Gastroesophageal sphincter (tissue), 4 donors: ENCODE measurements at regions not wholly inside any gene's neighbourhood (a gene's known extent, or its start where the extent isn't known, plus 50 kb on each side); places are given as distances from the start of the nearest gene placed in this dataset.

Experiments used
- ATAC-seq: fragments of 150-250 bp; one replicate; pipeline ENCODE4 v1.9.1; 2016; ENCODE audit warnings: mild to moderate bottlenecking, moderate library complexity
- H3K27ac ChIP-seq, 4 donors: fragments of 200-600 bp; sonication (generic) in 3 of 4; 1 replicate in 3 of 4; 2 replicates in 1 of 4; pipeline ENCODE4 v1.5.1; 2016 to 2019
- H3K27me3 ChIP-seq: fragments of 200-600 bp; sonication (generic); one replicate; pipeline ENCODE4 v1.5.1; 2019
- H3K36me3 ChIP-seq, 2 donors: fragments of 200-600 bp; sonication (generic); one replicate each; pipeline ENCODE4 v1.5.1; 2019; ENCODE audit warnings: control low read depth in 1 of 2
- H3K4me1 ChIP-seq, 3 donors: fragments of 200-600 bp; sonication (generic); 1 replicate in 2 of 3; 2 replicates in 1 of 3; pipeline ENCODE4 v1.5.1; 2016 to 2019; ENCODE audit warnings: control low read depth in 2 of 3
- H3K4me3 ChIP-seq, 2 donors: fragments of 200-600 bp; sonication (generic); one replicate each; pipeline ENCODE4 v1.5.1; 2019; ENCODE audit warnings: mild to moderate bottlenecking in 1 of 2, moderate library complexity in 1 of 2
- H3K9me3 ChIP-seq, 3 donors: fragments of 200-600 bp; sonication (generic); one replicate each; pipeline ENCODE4 v1.5.1; 2017 to 2019; ENCODE audit warnings: control low read depth in 2 of 3
- CTCF ChIP-seq, 4 experiments: fragments of 200-600 bp in 2 of 4; fragments of 450-650 bp in 2 of 4; sonication (generic) in 1 of 4; IDR thresholded peaks; one replicate each; pipeline ENCODE4 v1.5.1; 2017 to 2019; ENCODE audit warnings: antibody characterized with exemption in 4 of 4, mild to moderate bottlenecking in 2 of 4, moderate library complexity in 2 of 4
- EP300 ChIP-seq: sonication (generic); formaldehyde crosslinking; IDR thresholded peaks from one replicate; pipeline ENCODE4 v1.6.1; 2017; ENCODE audit warnings: antibody characterized with exemption, mild to moderate bottlenecking
- POLR2A ChIP-seq, 2 donors: fragments of 450-650 bp; IDR thresholded peaks; one replicate each; pipeline ENCODE4 v1.6.1; 2017; ENCODE audit warnings: antibody characterized with exemption in 2 of 2, mild to moderate bottlenecking in 2 of 2, moderate library complexity in 1 of 2
- POLR2AphosphoS5 ChIP-seq: sonication (generic); formaldehyde crosslinking; IDR thresholded peaks from one replicate; pipeline ENCODE4 v1.6.1; 2017; ENCODE audit warnings: antibody characterized with exemption
- WGBS, 2 donors: methylation state at CpG; one replicate each; pipeline ENCODE4 v1.1.5; 2018; ENCODE audit warnings: low coverage in 1 of 2; 5-methylcytosine and 5-hydroxymethylcytosine counted together
- small RNA-seq, 4 donors: library from RNA; depleted of rRNA; stranded (forward); fragments of <200 nt; gene quantifications; one replicate each; pipeline ENCODE3, GENCODE V24; 2016

DNA sequence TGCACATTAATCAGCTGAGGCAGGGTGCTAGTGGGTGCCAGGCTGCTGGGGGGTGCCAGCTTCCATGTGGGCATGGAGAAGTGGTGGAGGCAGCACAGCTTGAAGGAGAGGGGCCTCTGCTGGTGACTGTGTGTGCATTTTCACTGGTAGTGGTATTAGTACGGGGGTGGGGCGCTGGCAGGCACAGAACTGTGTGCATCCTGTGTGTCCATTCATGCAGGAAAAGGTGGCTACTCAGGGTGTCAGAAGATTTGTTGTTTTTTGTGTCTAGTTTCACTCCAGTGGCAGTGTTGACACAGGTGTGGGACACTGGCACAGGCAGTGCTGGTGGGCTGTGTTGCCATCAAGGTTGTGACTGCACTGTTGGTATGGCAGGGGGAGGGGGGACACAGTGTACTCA is 1303.6 kb downstream of the FAM133A start:
- no peak for ATAC-seq
- H3K4me3 ChIP-seq = no peak overlapping the region
- no peaks in the 10 kb centered on the region for H3K9me3 ChIP-seq
- 69% methylated on average over 2 of the region's 2 CpGs; no CpG with 5 or more reads in 1 of the 2 donors for WGBS, 2 donors
- H3K36me3 ChIP-seq = no peaks in the 10 kb centered on the region
- TF ChIP-seq POLR2AphosphoS5 (no peak), EP300 (no peak), POLR2A (IDR thresholded peaks at IDR 0.05) (no peak), CTCF (IDR thresholded peaks at IDR 0.05) (no peak)
- H3K27ac ChIP-seq = no peak overlapping the region
- H3K4me1 ChIP-seq = no peaks in the 10 kb centered on the region
- no peaks in the 10 kb centered on the region for H3K27me3 ChIP-seq

- Histone ChIP-seq H3K4me3 (no peak overlapping the region), H3K27ac (no peak overlapping the region), H3K9me3 (no peaks in the 10 kb centered on the region), H3K36me3 (no peaks in the 10 kb centered on the region), H3K27me3 (no peaks in the 10 kb centered on the region), H3K4me1 (no peaks in the 10 kb centered on the region)
- ATAC-seq = no peak
- TF ChIP-seq POLR2AphosphoS5 (no peak), EP300 (no peak), POLR2A (IDR thresholded peaks at IDR 0.05) (no peak), CTCF (IDR thresholded peaks at IDR 0.05) (no peak)
- WGBS, 2 donors = 80% methylated on average over 1 of the region's 4 CpGs; no CpG with 5 or more reads in 1 of the 2 donors
Observed at GRCh38 chrX:94977986-94978385, 1304.0 kb downstream of the FAM133A start.

Small RNA genes lying in the stretch of these regions (small RNA-seq; reads per million reads assigned to genes)
- gene RF00019 = 0 reads per million in 4 donors
